HG03196 (cell line): ENCODE measurements at regions not wholly inside any gene's neighbourhood (a gene's known extent, or its start where the extent isn't known, plus 50 kb on each side); places are given as distances from the start of the nearest gene placed in this dataset.
A peak's percentile ranks its signal among the peaks of the same experiment; 100 is the strongest.

Experiments
- ATAC-seq: cut with Tn5 transposase; IDR thresholded peaks from one replicate; pipeline ENCODE4 v1.9.1; 2021; ENCODE audit not compliant: unreplicated experiment

DNA sequence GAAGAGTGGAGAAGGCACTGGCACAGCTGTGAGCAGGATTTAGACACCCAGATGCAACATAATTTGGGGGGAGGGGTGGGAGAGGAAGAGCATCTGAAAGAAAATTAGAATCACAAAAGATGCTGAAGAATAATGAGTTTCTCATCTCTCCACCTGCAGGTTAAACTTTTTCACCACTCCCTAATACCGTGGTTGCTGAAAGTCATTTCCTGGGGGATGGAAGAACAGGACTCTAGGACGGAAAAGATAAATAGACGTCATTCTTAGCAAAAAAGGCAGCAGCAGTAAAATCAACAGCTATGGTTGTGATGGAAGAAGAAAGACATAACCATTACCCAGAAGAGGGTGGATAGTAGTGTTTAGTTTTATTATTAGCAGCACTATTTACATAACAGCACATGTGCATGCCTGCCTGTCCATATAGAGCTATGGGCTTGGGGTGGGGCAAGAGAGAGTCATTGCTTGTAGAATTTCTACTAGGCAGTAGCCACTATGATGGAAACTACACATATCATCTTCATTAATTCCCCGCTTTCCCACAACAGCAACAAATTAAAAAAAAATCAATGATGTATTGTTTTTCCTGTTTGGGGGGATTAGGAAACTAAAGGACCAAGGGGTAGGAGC, 212.2 kb downstream of the TRIB2 start:
- no peak for ATAC-seq

DNA sequence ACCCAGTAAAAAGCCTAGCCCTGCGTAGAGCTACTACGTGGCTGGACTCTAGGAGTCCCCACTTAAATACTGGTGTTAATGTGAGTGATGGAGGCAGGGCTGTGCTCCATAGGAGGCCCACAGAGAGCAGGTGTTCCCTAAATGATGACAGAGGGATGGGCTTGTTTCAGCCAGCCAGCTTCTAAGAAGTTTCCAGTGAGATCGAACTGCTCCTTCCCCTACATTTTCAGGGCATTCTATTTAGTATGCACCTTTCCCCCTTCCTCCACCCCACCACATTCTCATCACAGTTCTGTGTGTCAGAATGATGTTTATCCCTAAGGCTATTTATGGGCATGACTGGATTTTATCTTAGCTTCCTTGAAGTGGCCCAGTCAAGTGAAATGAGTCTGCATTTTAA, 213.0 kb downstream of the TRIB2 start:
- ATAC-seq = no peak

DNA sequence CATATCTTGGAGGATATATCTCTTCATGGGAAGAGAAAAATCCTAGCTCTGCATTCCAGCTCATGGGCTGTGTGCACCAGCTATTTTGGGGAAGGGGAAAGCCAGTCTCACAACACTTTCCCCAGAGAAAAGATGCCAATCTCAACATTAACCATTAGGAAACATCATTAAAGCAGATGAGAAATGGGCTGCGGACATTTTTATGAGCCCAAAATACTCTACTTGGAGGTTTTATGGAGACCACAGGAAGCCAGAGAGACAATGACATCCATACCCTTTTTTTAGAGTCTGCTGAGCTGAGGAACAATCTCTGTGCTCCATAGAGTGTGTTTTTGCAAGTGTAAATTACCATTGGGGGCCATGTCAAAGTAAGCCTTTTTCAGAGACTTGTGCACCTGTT, 213.7 kb downstream of the TRIB2 start:
- ATAC-seq = no peak

DNA sequence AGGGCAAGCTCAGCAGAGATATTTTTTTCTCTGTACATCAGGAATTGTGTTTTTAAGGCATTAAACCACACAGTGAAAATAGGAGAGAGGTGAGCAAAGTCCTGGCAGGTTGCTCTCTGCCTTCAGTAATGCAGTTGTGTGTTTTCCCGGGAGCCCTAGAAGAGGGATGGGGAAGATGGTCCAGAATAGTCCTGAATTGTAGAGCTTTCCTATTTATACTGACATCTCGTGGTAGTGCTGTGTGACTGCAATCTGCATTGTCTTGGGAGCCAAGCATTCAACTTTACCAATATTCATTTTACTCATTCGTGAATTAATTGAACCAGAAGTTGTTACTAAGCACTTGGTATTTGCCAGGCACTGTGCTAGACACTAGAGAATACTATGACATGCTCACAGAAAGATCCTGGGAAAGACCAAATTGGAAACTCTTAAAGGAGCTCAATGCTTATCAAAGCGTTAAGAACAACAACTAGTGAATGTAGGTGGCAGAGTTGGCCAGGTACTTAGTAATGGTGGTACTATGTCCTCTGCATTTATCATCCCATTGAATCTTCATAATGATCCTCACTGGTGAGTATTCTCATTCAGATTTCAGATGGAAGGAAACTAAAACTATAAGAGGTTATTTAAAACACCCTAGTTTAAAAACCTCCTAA, 214.6 kb downstream of the TRIB2 start:
- no peak for ATAC-seq

DNA sequence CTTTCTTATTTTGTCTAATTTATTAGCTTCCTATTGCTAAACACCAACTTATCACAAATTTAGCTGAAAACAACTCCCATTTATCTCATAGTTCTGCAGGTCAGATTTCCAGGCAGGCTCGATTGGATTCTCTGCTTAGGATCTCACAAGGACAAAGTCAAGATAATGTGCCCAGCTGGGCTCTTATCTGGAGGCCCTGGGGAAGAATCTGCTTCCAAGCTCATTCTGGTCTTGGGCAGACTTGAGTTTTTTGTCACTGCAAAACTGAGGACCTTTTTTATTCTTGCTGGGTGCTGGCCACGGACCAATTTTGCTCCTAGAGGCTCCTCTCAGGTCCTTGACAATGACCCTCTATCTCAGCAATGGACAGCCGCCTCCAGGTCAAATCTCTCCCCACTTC, 215.5 kb downstream of the TRIB2 start:
- ATAC-seq = no peak

DNA sequence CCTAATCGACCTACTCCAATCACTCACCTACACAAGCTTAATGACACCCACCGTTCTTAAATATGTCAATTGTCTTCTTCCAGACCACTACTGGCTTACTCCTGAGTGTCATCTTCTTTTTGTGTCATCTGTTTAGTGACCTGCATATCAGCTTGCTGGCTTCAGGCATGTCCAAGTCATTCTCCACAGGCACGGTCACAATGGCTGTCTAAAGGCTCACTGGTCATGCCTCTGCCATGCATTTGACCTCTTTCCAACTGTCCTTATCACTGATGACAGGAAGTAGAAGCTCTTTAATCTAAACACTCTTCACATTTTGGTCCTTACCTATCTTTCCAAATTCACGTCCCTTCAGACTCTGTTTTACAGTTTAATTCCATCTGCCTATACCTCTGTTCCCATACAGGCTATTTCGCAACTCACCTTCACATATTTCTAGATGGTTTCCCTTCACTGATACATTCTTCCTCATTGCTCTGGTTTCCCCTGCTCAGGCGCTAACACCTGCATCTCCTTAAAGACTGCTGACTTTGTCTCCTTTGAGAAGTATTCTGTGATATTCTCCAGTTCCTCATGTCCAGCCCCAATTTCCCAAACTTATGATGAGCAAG, 217.5 kb downstream of the TRIB2 start:
- ATAC-seq = no peak

DNA sequence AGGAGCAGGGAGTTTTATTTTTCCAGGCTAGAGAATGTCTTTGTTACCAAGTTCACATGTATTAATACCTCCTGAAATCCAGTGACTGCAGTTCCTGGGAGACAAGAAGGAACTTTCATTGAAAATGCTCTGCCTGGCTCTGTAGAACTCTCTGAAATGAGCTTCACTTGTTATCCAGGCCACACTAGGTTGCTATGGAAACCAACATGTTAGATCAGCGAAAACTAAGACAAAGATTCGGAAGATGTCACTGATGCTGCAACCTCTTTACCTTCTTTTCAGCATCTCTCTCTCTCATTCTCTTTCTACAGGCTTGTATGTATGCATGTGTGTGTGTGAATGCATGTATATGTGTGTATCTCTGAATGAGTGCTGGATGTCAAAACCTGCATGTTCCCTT, 218.5 kb downstream of the TRIB2 start:
- ATAC-seq = no peak

DNA sequence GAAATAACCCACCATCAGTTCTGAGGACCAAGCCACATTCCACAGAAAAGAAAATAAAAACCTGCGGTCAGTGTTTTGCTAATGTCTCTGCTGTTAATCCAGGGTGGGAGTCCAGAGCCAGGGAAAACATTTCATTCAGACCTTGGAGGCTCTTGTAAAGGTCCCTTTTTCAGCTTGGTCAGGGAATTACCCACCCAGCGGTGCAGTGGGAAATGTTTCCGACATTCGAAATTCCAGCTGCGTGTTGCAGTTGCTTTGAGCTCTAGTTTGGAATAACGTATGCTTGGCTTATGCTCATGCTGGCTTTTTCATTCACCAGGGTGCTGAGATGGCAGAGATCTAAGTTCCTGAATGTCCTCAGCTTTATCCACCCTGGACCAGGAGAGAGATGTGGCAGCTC, 219.1 kb downstream of the TRIB2 start:
- no peak for ATAC-seq

DNA sequence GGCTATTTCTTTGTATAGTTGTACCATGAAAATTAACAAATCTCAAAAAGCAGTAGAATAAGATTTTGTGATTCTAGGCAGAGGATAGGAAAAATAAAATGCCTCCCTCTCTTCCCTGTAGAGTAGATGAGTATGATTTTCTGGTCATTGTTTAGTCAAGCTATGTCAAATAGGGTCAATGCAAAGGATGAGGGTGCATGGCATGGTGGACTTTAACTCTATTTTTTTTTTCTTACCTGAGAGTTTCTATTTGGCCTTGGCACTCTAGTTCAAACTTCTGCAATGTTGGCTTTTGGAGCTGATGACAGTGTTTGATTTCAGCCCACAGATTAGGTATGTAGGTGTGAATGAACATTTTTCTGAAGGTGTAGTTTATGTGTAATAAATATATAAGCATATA, 224.5 kb downstream of the TRIB2 start:
- no peak for ATAC-seq

DNA sequence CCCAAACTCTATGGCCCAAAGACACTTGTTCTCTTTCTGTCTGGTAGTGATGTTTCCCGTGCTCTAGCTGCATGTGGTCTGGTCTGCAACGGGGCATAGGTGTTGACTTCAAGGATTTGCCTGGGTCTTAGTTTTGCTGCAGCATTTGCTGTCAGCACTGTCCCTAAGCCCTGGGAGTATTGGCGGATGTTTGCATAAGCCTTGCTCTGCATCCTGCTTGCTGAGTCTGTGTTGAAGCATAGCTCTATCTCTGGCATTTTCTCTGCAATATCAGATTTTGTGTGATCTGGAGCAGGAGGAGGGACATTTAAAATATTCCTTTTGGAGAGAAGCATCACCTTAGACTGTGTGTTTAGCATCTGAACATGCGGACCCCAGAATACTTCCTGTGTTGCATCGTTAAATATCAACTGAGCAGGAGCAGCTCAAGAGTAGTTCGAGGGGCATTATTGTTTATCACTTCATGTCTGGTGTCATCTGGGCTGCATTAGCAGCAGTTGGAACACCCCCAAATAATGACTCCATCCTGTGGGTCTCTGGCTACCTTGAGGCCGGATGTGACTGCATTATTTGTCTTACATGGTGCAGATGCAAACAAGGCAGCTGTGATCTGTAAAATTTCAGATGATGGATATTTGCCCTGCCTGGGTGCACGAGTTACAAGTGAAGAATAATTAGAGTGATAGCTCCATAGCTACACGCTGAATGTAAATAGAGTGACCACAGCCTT, 231.7 kb downstream of the TRIB2 start:
- ATAC-seq = no peak

DNA sequence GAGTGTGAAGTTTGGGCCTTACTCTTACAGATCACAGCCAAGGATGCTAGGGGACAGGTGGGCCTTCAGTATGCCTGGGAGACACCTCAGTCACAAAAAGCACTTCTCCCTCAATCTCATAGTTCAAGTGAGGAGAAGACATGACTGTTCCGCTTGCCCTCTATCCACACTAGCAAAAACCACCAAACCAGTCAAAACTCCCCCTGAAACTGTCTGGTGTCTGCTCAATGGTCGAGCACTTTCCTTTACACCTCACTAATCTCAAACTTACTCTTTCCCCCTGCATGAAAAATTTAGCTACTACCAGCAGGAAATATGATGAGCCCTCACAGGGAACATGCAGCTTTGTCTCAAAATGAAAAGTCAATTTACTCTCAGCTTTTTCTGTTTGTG, 232.2 kb downstream of the TRIB2 start:
- ATAC-seq = peak; percentile 61

DNA sequence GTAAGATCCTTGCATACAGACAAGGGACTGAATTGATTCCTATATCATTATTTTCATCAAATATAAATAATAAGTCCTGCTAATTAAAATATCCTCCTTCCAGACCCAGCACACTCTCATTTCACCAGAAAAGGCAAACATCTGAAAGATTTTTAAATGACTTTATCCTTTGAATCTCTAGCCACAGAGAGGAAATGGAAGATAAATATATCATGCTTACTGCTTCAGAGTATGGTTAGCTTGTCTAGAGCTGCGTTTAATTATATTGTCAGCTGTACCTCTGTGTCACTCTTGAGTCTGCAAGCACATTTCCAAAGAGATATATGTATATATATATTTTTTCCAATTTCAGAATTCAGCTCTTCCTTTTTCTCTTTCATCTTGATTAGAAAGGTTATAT, 232.7 kb downstream of the TRIB2 start:
- ATAC-seq = no peak

DNA sequence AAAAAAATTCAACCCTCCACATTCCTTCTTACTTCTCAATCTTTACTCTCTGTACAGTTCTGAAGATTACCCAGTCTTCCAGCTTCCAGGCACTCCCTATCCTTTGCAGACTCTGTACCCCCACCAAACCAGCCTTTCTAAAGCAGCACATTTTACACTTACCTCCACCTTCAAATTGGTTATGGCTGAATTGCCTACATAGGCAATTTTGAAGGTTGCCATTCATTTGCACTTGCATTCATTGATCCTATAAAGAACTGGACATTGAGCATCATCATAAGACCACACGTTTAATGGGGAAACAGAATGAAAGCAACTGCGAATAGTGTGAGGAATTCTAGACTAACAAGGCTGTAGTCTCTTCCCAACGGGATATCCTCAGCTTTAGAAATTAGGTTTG, 233.4 kb downstream of the TRIB2 start:
- ATAC-seq = no peak

DNA sequence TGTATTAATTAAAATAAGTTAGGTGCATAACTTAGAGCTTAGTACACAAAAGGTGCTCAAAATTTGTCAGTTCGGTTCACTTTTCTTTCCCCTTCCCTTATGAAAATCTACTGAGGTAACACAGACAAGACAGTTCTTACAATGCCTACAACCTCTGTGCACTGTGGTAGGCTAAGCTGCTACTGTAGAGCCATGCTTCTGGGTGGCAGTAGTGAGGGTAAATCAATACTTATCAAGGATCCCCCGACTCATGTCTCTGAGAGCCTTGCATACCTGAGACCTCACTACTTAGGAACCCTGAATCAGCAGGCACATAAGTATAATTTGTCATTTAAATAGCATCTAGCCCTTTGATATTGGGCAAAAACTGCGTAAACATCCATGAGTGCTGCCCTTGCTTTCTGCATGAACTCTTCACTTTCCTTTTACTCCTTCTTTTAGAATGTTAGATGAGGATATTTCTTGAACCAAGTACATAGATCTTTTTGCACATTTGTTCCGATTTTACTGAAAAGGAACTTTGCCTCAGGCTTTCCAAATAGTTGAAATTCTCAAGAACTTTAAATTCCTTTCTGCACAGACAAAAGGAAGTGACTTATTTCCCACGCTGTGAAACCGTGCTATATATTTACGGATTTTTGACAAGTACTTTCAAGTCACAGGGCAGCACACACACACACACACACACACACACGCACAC, 234.4 kb downstream of the TRIB2 start:
- no peak for ATAC-seq

DNA sequence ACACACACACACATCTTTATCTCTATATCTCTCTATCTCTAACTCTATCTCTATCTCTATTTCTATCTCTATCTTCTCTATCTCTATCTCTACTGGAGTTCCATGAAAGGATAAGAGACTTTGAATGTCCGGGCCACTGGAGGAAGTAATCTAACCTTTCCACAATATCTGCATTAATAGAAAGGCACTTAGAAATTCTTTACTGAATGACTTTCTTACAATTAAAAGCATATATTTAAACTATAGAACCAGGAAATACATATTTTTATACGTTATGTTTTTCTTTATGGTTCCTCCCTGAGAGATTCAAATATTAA, 234.9 kb downstream of the TRIB2 start:
- ATAC-seq = no peak

DNA sequence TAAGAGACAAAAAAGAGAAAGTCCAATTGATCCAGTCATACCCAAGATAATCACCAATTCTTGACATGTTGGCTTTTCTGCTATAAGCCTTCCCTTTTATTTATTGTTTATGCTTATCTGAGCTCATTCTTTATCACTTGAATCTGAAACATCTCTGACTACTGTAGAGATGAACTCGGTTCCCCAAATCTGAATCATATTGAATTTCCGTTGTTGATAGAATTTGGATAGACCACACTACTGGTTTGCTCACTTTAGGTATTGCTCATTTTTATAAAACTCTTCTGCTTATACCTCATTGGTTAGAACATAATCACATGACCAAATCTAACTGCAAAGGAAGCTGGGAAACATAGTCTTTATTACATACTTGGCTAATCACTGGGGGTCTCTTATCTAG, 236.9 kb downstream of the TRIB2 start:
- ATAC-seq = no peak

DNA sequence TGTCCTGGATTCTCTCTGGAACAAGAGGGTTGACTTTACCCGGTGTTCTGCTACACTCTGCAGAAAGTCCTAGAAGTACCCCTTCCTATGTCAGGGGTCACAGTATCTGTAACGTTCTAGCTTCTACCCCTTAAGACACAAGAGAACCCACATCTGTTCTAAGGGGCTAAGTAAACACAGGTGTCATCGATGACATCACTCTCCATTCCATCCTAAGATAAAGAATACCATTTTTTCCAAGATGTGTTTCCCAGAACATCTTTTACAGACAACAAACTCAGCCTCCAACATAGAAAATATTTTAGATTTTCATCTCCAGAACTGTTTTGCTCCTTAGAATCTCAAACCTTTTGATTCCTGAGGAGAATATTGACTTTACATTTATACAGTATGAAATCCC, 239.1 kb downstream of the TRIB2 start:
- ATAC-seq = no peak

DNA sequence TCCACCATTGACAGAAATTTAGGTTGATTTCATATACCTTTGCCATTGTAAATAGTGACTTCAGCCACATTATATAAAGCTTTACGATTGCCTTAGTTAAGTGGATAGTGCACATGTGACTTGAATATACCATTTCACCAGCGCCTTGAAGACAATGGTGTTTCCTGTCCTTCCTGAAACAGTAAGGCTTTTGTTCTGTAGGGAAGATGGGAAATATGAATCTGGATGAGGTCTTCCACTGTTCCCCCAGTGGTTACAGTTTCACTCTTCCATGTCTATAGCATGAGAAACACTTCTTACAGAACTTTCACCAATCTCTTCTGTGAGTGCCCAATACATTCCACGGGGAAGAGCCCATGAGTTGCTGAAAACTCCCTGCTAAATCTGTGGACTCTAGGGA, 240.5 kb downstream of the TRIB2 start:
- ATAC-seq = no peak

DNA sequence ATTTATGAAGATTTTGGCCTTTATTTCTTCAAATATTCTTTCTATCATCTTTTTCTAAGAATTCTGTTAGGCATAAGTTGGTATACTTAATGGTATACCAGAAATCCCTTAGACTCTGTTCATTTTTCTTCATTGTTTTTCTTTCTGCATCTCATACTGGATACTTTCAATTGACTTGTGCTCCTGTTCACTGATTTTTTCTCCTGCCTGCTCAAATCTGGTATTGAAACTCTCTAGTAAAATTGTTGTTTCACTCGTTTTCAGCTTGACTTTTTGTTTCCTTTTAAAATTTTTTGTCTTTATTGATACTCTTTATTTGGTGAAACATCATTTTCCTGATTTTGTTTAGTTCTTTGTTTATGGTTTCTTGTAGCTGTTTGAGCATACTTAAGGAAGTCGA, 243.2 kb downstream of the TRIB2 start:
- ATAC-seq = no peak

DNA sequence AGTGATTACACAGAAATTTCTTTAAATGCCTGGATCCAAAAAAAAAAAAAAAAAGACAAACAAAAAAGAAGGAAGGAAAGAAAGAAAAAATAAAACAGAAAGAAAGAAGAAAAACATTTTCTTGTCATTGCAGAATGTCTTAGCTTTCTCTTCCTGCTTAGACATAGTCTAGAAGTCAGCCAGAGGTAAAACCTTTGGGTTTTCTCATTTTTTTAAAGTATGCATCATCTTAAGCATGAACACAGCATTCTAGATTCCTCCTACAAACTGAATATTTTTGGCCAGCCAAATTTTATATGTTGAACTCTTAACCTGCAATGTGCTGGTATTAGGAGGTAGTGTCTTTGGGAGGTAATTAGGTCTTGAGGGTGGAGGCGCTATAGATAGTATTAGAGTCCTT, 243.9 kb downstream of the TRIB2 start:
- no peak for ATAC-seq

DNA sequence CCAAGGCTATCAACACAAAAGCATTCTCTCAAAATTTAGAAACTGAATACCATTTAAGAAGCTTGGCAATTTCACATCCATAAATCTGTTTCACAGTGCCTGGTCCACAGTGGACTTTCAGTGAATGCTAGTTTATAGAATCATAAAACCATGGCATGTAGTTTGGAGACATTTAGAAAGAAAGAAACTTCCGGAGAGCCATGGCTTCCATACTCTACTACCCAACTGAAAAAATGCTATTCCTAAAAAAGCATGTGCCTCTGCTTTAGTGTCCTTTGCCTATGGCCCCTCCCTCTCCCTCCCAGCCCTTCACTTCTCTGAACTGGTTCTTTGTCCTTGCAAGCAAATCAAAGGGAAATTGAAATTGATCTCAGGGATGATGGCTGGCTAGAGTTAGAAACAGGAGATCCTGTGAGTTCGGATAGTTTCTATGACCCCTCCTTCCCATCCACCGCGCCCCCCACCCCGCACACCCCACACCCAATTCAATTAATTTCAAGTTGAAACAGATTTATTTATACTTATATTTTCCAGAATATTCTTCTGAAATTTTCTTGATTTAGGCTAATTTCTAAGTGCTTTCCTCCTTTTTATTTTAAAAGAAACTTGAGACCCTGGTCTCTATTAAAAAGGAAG, 248.3 kb downstream of the TRIB2 start:
- no peak for ATAC-seq
